Skeletal muscle cell (primary cell): ENCODE measurements at regions not wholly inside any gene's neighbourhood (a gene's known extent, or its start where the extent isn't known, plus 50 kb on each side); places are given as distances from the start of the nearest gene placed in this dataset.
A peak's percentile ranks its signal among the peaks of the same experiment; 100 is the strongest.

Experiments used
- DNase-seq: peaks from one replicate; pipeline ENCODE4 v3.0.0-alpha.2; 2010; ENCODE audit warnings: low read depth
- H3K4me3 ChIP-seq: 2 replicates; pipeline ENCODE4 v1.5.1; 2011; ENCODE audit warnings: low read depth, mild to moderate bottlenecking, control low read depth, low read length, moderate library complexity

DNA sequence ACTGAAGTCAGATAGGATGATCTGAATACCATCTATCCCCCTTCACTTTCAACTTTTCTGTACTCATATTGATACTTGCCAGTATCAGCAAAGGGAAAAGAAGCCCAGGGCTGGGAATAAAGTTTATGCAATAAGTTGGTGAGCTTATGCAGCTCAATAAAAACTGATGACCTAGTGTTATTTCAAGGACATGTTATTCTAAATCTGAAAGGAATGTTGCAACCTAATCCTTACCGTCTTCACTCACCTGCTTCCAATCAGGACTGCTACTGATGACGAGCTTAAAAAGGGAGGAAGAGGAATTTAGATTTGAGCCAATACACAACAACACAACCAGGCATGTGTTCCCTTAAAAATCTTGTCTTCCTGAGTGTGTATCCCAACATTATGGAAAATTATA is 419.9 kb downstream of the SPRY1 start:
- no peak for DNase-seq
- H3K4me3 ChIP-seq, result no peak overlapping the region

- no peak overlapping the region for H3K4me3 ChIP-seq
- DNase-seq, result no peak
Measured at GRCh38 chr4:123817025-123817688, 420.6 kb downstream of the SPRY1 start.

DNA sequence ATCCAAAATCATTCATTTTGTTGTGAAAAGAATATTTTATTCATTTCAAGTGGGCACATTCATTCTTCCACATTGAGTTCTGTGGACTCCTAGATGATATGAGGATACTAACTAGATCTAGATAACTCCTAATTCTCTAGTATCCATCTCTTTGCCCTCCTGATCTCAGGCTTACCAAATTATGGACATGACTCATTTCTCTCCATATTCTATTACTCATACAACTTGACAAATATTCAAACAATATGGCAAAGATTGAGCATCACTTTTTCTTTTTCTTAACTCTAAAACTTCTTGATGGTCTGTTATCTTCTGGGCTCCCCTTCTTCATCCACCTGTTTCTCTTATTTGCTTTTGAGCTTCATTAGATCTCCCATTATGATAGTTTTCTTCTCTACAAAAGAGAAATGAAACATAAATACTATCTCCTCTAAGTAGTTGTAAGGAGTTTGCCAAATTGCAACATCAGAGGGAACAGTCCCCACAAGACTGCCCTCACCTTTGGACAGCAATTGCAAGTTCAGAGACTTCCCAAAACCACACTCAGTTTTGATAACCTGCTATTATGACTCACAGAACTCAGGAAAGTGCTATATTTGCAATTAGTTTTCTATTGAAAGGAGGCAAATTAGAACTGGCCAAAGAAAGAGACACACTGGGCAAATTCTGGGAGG is 422.9 kb downstream of the SPRY1 start:
- no peak for DNase-seq
- H3K4me3 ChIP-seq, result no peak overlapping the region

DNA sequence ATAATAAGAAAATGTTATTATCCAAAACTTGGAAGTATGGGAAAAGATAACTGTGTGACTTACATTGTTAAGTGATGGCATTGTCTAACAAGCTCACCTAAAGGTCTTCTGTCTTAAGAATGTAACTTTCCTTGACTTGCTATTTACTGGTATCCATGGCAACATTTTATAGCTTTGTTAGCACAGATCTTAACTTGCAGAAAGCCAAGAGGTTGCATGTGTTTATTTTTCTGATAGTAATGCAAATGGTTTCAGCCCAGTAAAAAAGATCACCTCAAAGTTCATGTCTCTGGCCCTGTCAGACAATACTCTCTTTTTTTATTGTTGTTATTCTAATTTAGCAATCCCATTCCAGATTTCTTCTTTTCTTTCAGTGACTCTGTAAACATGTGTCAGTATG is 425.3 kb downstream of the SPRY1 start:
- peak; percentile 37 for DNase-seq
- H3K4me3 ChIP-seq, result no peak overlapping the region

DNA sequence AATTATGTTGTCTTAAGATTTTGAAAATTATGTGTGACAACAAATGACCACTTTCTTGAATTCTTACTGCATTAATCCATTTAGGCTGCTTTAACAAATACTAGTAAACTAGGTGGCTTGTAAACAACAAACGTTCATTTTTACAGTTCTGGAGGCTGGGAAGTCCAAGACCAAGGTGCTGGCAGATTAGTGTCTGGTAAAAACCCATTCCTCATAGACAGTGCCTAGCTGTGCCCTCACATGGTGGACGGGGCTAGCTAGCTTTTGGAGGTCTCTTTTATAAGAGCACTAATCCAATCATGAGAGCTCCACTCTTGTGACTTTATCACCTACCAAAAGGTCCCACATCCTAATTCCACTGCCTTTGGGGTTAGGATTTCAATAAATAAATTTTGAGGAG is 425.8 kb downstream of the SPRY1 start:
- DNase-seq, result no peak
- no peak overlapping the region for H3K4me3 ChIP-seq

DNA sequence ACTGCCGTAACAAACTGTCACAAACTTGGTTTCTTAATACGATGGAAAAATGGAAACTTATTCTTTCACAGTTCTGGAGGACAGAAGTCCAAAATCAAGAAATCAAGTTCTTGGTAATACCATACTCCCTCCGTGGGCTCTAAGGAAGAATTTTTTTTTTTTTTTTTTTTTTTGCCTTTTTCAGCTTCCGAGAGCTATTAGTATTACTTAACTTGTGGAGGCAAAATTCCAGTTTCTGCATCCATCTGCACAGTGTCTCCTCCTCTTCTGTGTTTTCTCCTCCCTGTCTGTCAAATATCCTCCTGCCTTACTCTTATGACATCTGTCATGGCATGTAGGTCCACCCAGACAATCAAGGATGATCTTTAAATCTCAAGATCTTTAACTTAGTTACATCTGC is 426.6 kb downstream of the SPRY1 start:
- no peak for DNase-seq
- no peak overlapping the region for H3K4me3 ChIP-seq

DNA sequence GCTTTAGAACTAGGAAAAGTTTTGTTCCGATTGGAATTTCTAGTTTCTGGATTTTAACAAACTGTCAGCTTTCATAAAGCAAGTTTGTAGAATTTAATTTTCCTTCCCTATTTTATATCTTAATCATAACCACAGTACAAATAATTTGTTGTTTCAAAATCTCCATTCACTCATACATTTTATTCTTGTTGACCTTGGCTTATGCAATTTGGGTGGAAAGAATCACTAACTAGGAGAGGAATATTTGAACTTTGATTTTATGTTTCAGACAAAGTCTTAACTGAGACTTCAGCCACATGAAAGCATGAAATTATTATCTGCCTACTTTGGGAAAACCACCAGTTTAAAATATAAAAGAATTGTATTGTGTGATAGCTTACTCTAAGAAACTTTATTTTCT is 427.9 kb downstream of the SPRY1 start:
- no peak for DNase-seq
- no peak overlapping the region for H3K4me3 ChIP-seq

- peak; percentile 87 for DNase-seq
- no peak overlapping the region for H3K4me3 ChIP-seq
Measured at GRCh38 chr4:123825596-123826291, 429.1 kb downstream of the SPRY1 start.

GRCh38 chr4:123826896-123827295 is 430.3 kb downstream of the SPRY1 start:
- H3K4me3 ChIP-seq, result no peak overlapping the region
- peak; percentile 65 for DNase-seq

DNA sequence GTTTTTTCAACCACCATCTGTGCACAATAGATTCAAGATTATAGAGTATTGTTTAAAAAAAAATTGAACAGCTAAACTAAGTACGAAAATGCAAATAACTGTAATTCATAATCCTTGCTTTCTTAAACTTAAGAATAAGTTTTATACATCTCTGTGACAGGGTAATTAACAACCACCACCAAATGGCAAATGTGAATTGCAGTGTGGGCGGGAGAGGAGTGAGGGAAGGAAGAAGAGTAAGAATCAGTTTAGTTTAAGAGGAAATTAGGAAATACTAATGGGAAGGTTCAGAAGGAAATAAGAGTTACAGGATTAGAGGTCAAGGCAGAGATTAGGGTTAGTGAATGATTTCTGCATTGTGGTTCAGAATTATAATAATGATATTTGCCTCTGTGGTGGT is 430.9 kb downstream of the SPRY1 start:
- no peak overlapping the region for H3K4me3 ChIP-seq
- DNase-seq, result no peak

- no peak overlapping the region for H3K4me3 ChIP-seq
- DNase-seq, result no peak
Measured at GRCh38 chr4:123830930-123831329, 434.3 kb downstream of the SPRY1 start.

DNA sequence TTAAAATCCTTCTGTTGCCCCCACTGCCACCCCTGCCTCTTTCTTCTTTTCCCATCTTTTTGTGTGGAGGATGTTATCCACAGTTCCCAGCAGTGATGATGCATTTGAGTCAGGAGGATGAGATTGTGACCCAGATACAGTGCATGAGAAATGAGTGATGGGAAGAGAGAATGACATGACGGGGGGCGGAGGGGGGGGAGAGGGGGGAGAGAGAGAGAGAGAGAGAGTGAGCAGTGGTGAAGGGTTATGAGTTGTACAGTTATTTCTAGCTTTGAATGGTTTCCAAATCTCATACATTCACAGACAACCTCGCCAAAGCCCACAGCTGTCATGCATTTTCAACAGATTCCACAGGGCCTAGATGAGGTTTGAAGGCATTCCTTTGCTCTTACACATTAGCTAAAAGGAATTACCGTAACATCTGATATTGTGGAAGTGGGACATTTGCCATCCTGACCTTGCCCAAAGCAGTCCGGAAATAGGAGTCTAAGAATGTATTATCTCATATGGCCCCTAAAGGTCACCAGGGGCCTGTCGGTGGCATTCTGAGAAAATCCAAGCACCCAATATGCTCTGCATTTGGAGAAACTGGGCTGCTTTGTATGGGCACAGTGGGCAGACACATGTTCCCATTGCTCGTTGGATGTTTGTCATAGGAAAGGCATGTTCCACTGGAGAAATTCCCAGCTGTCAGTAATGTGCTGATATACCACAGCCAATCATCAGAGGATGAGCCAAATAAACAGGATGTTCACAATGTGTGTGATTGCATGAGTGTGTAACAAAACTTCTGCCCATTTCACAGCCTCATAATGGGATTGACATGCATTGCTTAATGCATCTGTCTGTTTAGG is 435.8 kb downstream of the SPRY1 start:
- no peak overlapping the region for H3K4me3 ChIP-seq
- peak; percentile 100 for DNase-seq

- DNase-seq, result no peak
- no peak overlapping the region for H3K4me3 ChIP-seq
Measured at GRCh38 chr4:123833171-123833643, 436.6 kb downstream of the SPRY1 start.

DNA sequence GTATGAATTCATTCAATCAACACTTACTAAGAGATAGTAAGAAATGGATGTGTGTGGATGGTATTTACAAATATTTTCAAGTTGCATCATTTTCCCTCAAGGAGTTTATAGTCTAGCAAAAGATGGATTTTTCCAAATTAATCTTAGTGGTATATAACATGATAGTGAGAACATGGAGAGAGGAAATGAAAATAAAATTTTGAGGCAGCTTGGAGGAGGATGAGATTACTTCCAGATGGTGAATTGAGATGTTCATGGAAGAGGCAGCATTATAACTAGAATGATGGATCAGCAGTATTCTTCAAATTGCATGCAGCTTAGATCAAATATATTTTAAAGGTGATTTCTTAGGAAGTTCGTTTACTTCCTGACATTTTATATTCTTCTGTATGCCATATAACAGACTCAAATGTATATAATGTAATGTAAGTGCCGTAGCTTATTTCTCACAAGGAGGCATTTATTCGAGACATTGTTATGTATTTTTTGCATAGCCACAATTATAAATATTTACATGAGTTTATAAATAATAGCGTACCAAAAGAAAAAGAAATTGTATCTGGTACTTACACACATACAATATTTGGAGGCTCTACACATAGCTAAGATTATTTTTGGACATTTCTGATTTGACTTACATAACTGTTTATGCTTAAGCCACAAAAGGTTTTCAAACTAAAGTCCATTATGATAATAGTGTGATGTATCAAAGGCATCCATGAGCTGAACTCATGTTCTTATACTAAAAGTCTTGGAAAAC is 439.4 kb downstream of the SPRY1 start:
- no peak for DNase-seq
- H3K4me3 ChIP-seq, result no peak overlapping the region

- H3K4me3 ChIP-seq, result no peak overlapping the region
- no peak for DNase-seq
Measured at GRCh38 chr4:123836851-123837595, 440.4 kb downstream of the SPRY1 start.

- no peak for DNase-seq
- H3K4me3 ChIP-seq, result no peak overlapping the region
Measured at GRCh38 chr4:123838474-123838873, 441.9 kb downstream of the SPRY1 start.

GRCh38 chr4:123840197-123840596 is 443.6 kb downstream of the SPRY1 start:
- no peak overlapping the region for H3K4me3 ChIP-seq
- DNase-seq, result no peak

DNA sequence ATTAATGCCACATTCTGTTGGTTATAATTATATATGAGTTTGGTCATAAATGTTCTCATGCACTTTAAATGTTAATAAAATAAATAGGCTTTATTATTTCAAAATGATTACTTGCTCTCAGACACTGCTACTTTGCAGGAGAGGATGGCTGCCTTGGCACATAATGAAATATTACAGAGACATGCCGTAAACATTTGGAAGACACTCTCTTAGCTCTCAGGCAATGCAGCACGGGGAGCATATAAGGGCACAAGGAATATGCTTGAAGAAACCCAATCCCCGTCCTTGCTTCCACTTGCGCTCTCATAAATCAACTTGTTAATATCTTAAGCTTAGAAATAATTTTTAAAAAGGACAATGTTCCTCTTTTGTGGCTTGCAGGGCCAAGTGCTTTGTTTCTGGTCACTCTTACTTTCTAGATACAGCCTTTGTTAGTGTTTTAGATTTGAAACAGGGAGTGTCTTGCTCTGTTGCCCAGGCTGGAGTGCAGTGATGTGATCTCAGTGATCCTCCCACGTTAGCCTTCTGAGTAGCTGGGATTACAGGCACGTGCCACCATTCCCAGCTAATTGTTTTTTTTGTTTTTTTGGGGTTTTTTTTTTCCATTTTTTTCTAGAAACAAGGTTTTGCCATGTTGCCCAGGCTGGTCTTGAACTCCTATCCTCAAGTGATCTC is 445.0 kb downstream of the SPRY1 start:
- DNase-seq, result no peak
- H3K4me3 ChIP-seq, result no peak overlapping the region
